HG02870 (cell line): ENCODE measurements at regions not wholly inside any gene's neighbourhood (a gene's known extent, or its start where the extent isn't known, plus 50 kb on each side); places are given as distances from the start of the nearest gene placed in this dataset.

Experiments used
- ATAC-seq: cut with Tn5 transposase; IDR thresholded peaks from one replicate; pipeline ENCODE4 v1.9.1; 2021; ENCODE audit warnings: mild to moderate bottlenecking, moderate library complexity; ENCODE audit not compliant: unreplicated experiment

DNA sequence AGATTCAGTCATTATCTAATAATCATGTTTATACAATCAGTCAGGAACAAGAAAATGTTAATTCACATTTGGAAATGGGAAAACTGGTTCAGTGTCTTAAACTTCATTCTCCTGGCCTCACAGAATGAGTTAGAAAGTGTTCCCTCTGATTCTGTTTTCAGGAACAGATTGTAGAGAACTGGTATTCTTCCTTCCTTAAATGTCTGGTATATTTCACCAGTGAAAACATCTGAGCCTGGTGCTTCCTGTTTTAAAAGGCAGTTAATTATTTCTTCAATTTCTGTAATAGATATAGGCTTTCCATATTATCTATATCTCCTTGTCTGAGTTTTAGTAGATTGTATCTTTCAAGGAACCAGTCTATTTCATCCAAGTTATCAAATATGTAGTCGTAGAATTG, 97.1 kb upstream of the TMEM168 start:
- no peak for ATAC-seq

DNA sequence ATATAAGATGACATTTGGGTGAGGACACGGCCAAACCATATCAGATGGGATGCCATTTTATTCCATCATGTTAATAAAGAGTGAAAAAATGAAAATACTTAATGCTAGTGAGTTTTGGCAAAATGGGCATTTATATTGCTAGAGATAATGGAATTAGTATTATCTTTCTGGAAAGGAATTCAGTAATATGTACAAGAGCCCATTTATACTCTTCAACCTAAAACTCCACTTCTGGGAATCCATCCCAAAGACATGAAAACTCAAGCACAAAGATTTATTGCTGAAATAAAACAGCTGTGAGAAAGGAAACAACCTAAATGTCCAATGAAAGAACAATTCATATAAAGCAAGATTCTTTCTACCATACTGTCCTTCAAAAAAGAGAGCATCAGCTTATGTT, 96.0 kb upstream of the TMEM168 start:
- ATAC-seq, result no peak

DNA sequence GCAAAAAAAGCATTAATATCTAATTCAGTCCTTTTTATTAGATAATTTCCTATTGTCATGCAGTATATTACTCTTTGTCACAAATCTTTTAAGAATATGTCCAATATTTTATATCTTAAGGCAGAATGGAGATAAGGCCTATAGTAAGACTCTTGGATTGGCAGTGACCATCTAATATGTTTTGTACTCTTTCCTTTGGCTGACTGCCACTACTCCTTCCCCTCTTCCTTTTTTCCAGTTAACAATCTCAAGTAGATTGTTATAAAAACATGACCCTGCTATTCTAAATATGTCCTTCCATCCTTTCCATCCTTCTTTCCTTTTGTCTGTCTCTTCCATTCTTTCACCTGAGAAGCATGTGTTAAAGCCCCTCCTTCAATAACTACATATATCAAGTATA, 92.8 kb upstream of the TMEM168 start:
- no peak for ATAC-seq

DNA sequence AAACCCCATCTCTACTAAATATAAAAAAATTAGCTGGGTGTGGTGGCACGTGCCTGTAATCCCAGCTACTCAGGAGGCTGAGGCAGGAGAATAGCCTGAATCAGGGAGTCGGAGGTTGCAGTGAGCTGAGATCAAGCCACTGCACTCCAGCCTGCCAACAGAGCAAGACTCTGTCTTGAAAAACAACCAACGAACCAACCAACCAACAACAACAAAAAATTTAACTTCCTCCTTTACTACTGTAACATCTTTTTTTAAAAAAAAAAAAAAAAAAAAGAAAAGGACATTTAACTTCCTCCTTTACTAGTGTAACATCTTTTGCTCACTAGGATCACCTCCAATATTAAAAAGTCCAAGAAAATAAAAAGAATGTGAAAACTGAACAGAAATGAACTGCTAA, 92.3 kb upstream of the TMEM168 start:
- no peak for ATAC-seq

DNA sequence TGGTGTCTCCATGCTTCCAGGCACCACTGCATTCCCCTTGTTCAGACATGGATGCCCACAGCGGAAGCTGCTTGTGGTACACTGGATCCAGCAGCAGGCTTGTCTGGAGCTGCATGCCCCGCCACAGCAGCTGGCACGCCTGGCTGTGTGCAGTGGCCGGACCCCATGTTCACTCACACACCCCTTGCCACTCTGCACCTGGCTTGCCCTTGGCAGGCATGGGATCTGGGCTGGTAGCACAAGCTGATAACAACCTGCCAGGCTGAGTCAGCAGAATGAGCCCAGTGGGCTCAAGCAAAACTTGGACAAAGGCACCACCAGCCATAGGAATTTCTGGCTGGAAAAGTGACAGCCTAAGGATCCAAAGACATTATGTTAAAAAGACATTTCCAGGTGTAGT, 91.8 kb upstream of the TMEM168 start:
- ATAC-seq, result no peak

DNA sequence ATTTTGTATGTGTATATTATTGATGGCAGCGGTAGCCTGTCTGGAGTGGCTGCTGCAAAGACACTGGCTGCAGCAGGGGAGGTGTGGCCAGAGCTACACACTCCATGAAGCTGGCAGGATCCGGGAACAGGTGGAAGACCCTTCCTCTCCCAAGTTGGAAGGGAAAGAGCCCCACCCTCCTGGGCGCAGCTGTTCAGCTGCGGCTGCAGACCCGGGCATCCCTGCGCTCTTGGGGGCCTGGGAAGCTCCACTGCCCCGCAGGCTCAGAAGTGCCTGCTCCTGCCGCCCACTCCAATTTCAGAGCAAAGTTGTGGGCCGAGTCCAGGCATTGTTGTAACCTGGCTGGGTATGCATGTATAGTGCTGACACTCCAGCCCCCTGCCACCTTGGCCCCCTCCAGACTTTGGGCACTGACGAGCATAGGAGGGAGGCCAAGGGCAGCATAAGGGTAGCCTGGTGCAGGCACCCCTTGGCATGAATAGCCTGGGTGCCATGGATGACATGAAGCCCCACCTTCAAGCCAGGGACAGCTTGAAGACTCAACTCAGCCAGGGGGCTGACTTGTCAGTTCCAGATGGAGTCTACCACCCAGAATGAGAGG, 90.7 kb upstream of the TMEM168 start:
- ATAC-seq, result no peak

DNA sequence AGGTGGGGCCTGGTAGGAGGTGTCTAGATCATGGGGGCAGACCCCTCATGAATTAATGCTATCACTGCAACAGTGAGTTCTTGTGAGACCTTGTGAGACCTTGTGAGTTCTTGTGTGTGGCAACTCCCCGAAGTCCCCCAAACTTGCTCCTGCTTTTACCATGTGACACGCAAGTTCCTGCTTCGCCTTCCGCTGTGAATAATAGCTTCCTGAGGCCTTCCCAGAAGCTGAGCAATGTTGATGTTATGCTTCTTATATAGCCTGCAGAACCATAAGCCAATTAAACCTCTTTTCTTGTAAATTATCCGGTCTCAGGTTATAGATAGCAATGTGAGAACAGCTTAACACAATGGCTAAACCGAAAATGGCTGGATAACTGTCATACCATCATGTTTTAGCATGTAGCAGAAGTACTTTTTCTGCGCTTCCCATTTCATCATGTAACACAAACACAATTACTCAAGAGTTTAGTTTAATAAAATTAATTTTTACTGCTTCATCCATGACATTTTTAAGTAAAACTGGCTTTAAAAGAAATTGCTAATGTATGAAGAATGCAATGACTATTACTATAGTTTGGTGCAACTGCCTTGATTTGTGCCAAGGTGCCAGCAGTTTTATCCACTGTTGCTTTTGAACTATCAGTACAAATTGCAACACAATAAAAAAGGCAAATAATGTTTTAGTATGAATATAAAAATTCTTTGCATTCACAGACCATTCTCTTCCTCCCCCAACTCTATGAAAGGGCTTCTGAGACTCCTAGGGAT, 87.7 kb upstream of the TMEM168 start:
- ATAC-seq, result no peak

DNA sequence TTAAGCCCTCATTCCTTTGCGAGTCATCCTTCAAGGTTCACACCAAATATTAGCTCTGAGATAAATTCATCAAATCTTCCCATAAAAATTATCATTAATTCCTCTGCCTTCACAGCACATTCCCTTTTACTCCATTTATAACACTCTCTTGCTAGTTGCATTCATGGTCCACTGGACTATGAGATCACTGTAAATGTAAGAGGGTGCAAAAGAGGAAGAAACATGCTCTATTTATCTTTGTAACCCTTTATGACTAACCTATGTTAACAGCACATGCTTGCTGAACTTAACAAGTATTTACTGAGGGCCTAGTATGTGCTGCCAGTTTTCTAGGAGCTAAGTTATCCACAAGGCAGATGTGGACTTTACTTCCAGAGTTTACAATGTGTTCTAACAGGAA, 86.7 kb upstream of the TMEM168 start:
- no peak for ATAC-seq

DNA sequence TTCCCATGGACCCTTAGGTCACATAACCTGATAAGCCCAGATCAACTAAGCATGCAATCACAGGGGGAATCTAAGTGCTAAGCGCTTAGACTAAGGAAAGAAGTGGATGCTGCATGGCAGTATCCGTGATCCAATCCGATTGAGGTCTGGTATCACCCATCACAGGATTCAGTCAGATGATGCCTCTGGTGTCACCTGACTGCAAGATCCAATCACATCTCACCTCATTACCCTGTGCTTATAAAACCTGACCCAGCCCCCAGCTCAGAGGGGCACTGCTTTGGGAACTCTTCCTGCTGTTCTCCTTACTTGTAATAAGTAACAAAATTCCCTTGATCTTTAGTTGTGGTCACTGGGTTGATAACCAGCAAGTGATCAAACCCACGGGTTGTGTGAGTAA, 84.7 kb upstream of the TMEM168 start:
- no peak for ATAC-seq

DNA sequence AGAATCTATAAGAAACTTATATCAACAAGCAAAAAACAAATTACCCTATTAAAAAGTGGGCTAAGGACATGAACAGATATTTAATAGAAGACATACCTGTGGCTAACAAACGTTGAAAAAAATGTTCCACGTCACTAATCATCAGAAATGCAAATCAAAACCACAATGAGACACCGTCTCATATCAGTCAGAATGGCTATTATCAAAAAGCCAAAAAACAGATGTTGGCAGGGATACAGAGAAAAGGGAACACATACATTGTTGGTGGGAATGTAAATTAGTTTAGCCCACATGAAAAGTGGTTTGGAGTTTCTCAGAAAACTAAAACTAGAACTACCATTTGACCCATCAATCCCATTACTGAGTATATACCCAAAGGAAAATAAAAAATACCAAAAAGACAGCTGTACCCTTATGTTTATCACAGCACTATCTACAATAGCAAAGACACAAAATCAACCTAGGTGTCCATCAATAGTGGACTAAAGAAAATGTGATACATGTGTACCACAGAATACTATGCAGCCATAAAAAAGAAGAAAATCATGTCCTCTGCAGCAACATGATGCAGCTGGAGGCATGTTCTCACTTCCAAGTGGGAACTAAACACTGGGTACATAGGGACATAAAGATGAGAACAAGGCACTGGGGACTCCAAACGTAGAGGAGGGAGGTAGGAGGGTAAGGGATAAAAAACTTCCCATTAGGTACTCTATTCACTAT, 83.8 kb upstream of the TMEM168 start:
- peak; percentile 48 for ATAC-seq

DNA sequence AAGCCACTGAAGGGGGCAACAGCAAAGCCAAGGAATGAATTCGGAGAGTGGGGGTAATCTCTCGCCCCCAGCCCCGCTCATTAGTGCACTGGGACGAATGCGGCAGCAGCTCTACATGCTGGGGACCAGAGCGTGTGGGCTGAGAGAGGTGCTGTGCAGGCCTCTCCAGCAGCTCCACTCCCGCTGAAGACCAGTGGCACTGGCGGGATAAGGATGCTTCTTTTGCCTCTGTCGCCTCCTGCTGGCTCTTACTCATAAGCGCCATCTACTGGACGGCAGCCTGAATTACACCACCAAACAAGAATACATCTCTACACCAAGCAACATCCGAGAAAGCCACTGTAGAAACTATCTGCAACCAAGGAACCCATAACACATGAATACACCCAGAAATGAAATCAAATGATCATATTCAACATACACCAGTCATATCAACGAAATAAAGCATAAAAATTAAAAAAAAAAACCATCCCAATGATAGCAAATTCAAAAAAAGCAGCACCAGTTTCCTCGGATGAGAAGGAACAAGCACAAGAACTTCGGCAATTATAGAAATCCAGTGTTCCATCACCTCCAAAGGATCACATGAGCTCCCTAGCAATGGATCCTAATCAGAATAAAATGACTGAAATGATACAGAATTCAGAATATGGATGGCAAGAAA, 79.0 kb upstream of the TMEM168 start:
- ATAC-seq, result no peak

DNA sequence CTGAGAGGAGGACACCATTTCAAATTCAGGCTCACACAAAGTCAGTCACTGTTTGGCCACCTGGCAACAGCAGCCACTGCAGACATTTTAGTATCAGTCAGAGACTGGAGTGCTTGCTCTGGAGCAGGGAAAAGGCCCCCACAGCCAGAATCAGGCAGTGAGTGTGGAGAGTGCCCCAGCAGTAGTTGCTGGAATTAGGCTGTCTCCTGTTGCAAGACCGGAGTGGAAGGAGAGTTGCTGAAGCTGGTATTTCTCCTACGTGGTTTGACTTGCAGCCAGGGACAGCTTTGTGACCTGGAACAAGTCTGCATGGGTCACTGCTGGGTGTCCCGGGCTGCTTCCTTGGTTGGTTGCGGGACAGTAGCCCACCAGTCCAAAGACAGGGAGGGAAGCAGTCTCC, 78.4 kb upstream of the TMEM168 start:
- no peak for ATAC-seq

DNA sequence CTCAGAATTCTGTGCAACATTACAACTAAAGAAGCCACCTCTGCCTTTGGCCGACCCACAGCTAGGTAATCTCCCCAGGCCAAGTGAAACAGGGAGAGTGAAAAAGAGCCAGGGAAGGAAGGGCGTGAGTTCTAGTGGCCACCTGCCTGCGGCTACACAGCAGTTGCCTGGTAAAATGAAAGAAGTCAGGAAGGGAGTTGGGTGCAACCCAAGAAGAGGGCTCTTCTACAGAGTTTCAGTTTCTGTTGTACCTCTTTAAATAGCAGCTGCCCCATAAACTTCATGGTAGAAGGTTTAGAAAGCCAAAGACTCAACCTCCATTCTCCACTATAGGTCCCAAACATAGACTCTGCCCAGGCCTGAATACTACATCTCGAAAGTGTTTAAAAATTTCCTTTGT, 76.2 kb upstream of the TMEM168 start:
- ATAC-seq, result peak; percentile 98

DNA sequence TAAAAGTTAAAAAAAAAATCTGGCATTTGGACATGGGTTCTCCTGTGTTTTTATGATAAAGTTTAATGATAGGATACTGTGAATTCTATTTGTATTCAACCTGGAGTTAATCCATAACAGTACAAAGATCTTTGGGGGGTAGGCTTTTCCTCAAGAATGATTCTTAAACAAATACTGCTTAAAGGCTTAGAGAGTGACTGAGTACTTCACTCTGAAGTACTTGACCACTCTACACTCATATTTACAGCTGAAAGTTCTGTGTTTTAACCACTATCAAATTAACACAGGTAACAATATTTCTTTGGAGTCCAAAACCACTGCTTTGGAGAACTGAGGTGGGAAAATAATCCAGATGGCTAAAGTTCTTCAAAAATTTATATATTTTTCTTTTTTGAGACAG, 74.2 kb upstream of the TMEM168 start:
- ATAC-seq, result no peak

DNA sequence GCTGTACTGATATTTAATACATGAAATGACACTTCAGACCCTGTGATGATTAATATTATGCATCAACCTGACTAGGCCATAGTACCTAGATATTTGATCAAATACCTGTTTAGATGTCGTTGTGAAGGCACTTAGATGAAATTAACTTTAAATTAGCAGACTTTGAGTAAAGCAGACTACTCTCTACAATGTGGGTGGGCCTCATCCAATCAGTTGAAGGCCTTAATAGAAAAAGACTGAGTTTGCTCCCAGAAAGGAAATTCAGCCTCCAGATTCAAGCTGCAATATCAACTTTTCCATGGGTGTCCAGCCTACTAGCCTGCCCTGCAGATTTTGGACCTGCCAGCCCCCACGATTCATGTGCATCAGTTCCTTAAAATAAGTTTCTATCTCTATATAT, 68.6 kb upstream of the TMEM168 start:
- ATAC-seq, result no peak

DNA sequence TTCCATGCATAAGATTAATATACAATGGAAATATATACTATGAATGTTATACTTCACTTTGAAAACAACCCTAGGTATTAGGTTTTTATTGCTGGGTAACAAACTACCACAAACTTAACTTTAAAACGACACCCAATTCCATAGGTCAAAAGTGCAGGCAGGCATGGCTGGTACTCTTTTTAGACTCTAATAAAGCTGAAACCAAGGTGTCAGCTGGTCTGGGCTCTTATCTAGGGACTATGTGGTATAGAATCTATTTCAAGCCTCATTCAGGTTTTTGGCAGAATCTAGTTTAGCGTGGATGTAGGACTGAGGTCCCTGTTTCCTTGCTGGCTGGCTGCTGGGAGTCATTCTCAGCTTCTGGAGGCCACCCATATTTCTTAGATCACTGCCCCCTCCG, 65.0 kb upstream of the TMEM168 start:
- ATAC-seq, result no peak

DNA sequence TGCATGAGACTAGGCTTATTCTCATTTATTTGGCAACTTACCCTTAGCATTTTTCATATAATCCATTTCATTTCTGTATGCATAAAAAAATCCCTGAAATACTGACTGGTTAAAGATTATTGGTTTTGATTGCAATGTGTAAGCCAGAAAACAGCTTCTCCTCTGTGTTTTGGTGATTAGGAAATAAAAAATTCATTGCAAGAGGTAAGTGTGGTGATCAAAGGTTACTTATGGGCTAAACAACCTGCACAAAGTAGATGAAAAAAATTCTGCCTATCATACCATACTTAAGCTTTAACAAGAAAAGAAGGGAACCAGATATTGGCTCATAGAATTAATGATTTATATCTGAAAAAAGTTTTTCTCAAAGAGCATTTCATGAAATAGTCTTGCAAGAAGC, 64.0 kb upstream of the TMEM168 start:
- no peak for ATAC-seq

DNA sequence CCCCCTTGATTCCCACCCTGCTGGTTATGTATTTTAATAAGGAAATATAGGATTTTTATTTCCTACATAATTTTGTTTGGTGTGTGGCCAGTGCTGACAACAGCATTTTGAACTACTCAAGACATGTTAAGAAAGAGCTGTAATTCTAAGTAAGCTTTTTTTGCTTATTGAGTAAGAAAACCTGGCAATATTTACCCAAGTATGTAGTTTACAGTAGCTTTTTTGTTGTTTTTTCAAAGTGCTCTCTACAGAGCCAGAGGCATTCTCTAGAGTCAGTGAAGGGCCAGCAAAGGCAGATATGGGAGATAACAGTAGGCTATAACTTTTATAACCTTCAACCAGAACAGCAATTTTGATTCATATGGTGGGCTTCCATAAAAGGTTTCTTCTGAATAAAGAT, 63.2 kb upstream of the TMEM168 start:
- ATAC-seq, result no peak

DNA sequence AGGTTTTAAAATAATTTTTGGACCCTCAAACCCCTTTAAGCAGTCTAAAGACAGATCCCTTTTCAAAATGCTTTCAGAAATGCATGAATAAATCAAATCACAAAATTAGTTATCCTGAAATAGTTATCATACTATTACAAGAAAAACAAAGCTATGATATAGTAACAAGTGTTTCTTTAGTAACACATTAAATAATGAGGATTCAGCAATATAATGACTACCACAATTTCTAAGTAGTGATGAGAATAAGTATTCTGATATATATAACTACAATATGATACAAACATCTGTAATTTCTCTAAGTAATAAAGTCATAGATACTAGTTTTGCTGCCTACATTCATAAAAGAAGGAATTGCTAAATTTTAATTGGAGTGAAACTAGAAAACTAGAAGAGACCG, 53.0 kb upstream of the TMEM168 start:
- no peak for ATAC-seq
